HG03457 (cell line): ENCODE measurements at regions not wholly inside any gene's neighbourhood (a gene's known extent, or its start where the extent isn't known, plus 50 kb on each side); places are given as distances from the start of the nearest gene placed in this dataset.
"Not testable (repeated sequence)": the region's sequence is repeated elsewhere in the genome, so short reads cannot be mapped to it uniquely, and the experiment has no call there.

Source experiments
- ATAC-seq: cut with Tn5 transposase; IDR thresholded peaks from one replicate; pipeline ENCODE4 v1.9.1; 2021; ENCODE audit warnings: moderate number of reproducible peaks; ENCODE audit not compliant: unreplicated experiment

DNA sequence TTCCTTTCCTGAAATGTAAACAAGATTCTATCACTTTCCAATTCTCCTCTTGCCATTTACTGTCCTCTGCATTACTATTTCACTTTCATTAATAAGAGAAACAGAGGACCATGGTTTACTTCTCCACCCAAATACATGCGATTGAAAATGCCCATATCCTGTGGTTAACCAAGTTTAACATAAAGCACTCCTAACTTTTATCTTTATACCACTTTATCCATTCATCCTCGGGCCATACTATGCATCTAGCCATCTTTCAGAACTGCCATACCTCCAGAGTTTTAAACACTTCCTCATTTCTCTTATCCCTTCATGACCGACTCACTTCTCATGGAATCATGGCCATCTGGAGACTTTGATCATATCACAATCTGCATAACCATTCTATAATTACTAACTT, 1182.3 kb downstream of the CNTNAP5 start:
- ATAC-seq, result no peak

DNA sequence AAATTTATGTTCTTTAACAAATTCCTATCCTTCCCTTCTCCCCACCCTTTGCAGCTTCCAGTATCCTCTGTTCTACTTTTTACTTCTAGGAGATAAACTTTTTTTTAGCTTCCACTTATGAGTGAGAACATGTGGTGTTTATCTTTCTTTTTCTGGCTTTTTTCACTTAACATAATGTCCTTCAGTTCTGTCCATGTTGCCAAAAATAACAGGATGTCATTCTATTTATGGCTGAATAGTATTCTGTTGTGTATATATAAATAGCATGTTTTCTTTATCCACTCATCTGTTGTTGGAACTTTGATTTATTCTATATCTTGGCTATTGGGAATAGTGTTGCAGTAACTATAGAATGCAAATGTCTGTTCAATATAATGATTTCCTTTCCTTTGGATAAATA, 1191.2 kb downstream of the CNTNAP5 start:
- ATAC-seq, result no peak

DNA sequence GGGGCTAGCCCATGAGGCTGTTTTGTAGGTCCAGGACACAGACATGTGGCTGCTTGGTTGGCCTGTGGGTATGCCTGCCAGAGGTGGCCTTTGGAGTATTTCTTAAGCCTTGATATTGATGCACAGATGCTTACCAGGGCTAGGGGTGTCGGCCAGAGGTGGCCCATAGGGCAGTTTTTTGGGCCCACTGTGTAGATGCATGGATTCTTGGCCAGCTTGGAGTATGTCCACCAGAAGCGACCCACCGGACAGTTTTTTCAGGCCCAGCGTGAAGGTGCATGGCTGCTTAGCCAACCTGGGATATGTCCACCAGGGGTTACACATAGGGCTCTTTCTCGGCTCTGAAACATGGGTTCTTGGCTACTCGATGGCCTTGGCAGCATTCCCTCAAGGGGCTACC, 1199.1 kb downstream of the CNTNAP5 start:
- ATAC-seq, result no peak

- ATAC-seq, result no peak
Observed at GRCh38 chr2:125224830-125225229, 1199.7 kb downstream of the CNTNAP5 start.

DNA sequence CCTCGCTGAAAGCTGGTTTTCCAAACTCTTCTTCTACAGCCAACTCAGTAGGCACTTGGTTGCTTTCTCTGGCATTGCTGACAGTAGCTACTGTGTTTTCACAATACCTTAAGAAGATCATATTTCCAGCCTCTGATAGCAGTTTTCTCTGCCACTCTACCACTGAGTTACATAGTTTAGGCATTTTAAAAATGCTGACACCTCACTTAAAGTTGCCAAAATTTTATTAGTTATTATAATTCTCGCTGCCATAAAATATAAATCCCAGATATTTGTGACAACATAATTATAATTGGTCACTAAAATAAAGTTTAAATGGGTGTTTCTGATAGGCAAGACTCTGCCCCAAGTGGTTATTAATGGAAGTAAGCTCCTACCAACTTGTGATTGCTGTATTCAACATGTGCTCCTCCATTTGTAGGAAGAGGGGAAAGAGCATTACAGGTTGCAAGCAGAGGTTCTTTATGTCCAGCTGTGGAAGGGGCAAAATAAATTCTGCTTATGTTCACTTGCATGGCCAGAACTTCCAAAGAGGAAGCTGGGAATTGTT, 1202.8 kb downstream of the CNTNAP5 start:
- ATAC-seq, result no peak

- no peak for ATAC-seq
Observed at GRCh38 chr2:125240870-125241269, 1215.8 kb downstream of the CNTNAP5 start.

DNA sequence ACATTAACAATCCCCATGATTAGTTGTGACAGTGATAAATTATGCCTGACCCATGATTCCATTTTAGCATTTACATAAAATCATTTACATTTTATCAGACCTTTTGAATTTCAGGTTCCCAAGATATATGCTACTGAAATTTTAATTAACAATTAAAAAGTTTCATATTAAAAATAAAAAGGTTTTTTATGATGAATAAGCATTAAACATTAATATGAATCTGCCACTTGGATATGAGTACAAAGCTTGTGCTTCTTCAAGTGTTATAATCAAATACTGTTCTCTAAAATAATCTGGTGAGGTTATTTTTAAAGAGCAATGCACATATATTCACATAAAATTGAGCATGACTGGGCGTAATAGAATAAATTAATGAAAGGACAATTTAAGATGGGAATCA, 1218.0 kb downstream of the CNTNAP5 start:
- ATAC-seq, result no peak

DNA sequence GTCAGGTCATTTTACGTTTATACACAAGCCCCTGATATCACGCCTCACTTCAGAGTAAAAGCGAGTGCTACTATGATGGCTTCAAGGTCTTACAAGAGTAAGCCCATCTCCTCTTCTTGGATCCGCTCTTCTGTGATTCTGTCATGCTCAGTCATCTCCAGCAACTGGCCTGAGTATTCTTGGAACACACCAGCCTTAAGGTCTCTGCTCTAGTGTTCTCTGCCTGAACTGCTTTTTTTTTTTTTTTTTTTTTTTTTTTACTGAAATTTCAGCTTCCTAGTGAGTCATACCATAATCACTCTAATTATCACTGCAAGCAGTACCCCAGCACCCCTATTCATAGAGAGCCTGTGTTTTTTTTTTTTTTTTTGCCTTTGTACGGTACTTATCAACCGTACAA, 1228.9 kb downstream of the CNTNAP5 start:
- no peak for ATAC-seq

DNA sequence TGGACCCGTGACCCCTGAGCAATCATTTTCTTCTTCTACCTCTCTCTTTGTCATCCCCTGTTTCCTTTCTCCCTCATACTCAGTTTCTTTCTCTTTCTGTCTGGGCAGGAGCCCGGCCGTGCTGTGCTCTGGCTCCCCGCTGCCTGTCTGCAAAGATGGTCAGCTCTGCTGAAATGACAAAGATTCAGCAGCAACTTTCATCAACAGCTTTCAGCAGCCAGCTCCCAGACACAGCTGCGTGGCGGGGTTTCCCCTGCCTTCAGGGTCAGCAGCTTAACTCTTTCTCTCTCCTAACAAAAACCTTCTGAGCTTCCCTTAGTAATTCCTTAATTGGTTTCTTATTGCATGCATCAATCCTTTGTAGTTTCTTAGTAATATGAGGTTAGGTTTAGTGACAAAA, 1234.4 kb downstream of the CNTNAP5 start:
- no peak for ATAC-seq

GRCh38 chr2:125260366-125260930, 1235.4 kb downstream of the CNTNAP5 start:
- not testable (repeated sequence) for ATAC-seq

- ATAC-seq, result no peak
Observed at GRCh38 chr2:125264453-125264852, 1239.4 kb downstream of the CNTNAP5 start.

- ATAC-seq, result no peak
Observed at GRCh38 chr2:125267683-125268082, 1242.6 kb downstream of the CNTNAP5 start.

- no peak for ATAC-seq
Observed at GRCh38 chr2:125272651-125273050, 1247.6 kb downstream of the CNTNAP5 start.

DNA sequence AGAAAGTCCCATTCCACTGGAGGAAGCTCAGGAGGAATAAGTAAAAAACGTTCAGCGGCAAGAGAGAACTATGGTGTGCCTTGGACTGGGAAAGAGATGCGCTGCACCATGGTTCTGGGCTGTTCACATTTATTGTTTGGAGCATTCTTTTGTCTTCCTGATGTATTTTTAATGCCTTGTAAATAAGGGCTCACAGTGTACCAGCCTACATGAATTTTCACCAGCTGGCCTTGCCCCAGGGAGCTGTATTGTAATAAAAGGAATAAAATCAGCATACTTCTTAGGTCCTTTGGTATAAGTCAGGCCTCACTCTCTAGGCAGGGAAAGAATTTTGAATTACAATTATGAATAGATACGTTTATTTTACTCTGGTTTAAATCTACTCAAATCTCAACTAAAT, 1249.6 kb downstream of the CNTNAP5 start:
- no peak for ATAC-seq

DNA sequence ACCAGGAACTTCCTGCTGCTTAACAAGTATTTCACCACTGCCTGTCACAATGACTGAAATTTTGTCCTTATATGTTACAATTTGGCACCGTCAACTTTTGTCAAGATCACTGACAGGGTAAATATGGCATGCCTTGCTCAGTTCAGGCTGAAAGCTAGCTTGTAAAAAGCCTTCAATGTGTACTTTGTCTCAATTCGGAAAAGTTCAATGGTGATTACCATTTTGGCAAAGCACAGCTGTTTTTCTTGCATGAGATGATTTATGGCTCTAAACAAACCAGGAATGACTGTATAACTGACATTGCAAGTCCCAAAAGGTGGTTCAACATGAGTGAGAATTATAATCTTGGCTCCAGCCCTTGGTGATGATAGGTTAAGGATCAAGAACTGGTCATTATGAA, 1255.2 kb downstream of the CNTNAP5 start:
- no peak for ATAC-seq

- ATAC-seq, result no peak
Observed at GRCh38 chr2:125281242-125281641, 1256.2 kb downstream of the CNTNAP5 start.

- ATAC-seq, result no peak
Observed at GRCh38 chr2:125296742-125297141, 1271.7 kb downstream of the CNTNAP5 start.

DNA sequence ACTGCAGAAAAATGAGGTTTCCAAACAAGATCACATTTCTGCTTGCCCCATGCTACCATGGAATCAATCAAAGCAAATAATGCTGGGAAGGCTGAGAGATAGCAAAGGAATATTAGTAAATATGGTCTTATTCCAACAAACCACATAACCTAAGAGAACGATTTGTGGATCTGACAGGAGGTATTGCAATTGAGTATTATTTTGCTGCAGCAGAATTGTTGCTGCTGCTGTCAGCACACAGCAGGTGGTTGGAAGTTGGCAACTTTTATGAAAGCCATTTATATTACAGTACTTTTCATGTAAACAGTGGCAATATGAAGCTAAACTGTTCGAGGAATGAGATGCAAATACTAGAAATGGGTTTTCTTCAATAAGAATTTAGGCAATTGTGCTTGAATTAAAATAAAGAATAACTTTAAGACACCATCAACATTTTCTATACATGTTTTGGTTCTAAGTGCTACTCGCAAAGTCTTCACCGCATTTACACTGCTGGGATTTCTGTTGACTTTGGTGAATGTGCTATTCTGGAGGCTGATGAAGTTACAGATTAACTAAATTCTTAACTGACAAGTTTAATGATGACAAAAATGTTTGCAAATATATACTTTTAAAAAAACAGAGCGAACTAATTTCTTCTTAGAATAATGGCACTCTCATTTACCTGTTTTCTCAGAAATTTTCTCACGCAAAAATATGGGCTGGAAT, 1285.7 kb downstream of the CNTNAP5 start:
- no peak for ATAC-seq

- no peak for ATAC-seq
Observed at GRCh38 chr2:125312342-125312741, 1287.3 kb downstream of the CNTNAP5 start.

GRCh38 chr2:125313806-125314205, 1288.7 kb downstream of the CNTNAP5 start:
- ATAC-seq, result no peak

GRCh38 chr2:125318740-125319139, 1293.7 kb downstream of the CNTNAP5 start:
- no peak for ATAC-seq

- no peak for ATAC-seq
Observed at GRCh38 chr2:125324273-125324672, 1299.2 kb downstream of the CNTNAP5 start.

DNA sequence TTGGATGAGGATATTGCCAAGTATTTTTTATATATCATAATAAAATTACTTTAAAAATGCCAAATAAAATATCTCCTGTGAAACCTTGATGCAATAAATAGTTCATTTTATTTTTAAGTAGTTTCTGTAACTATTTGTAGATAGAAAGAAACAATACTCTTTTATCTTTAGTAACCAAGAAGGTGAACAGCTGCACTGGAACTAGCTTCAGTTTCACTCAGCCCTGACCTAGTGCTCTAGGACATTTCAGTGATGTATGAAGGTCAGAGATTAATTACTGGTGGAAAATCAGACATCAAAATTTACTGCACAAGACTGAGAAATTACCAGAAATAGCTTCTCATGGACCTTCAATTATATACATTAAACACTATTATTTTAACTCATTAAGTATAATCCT, 1305.0 kb downstream of the CNTNAP5 start:
- no peak for ATAC-seq
